Heart left ventricle (tissue), 16 donors: ENCODE measurements at regions not wholly inside any gene's neighbourhood (a gene's known extent, or its start where the extent isn't known, plus 50 kb on each side); places are given as distances from the start of the nearest gene placed in this dataset.

Source experiments
- ATAC-seq, 4 donors: fragments of 200-7000 bp; cut with Tn5 transposase; one replicate each; pipeline ENCODE4 v1.9.1; 2020 to 2022; ENCODE audit warnings: moderate library complexity in 4 of 4, mild to moderate bottlenecking in 3 of 4, moderate number of reproducible peaks in 1 of 4
- DNase-seq, 5 donors: peaks; one replicate each; pipeline ENCODE4 v3.0.0-alpha.2; 2020
- H3K27ac ChIP-seq, 12 donors: fragments of 200-600 bp; sonication (generic) in 4 of 12; one replicate each; pipeline versions ENCODE4 v1.5.0 to v1.8.0; 2016 to 2022; ENCODE audit warnings: mild to moderate bottlenecking in 2 of 12
- H3K27me3 ChIP-seq, 9 donors: fragments of 200-600 bp; sonication (generic) in 2 of 9; one replicate each; pipeline versions ENCODE4 v1.5.1 to v1.8.0; 2016 to 2022; ENCODE audit warnings: mild to moderate bottlenecking in 3 of 9
- H3K36me3 ChIP-seq, 9 donors: fragments of 200-600 bp; sonication (generic) in 2 of 9; one replicate each; pipeline versions ENCODE4 v1.5.0 to v1.8.0; 2018 to 2022; ENCODE audit warnings: mild to moderate bottlenecking in 2 of 9
- H3K4me1 ChIP-seq, 12 donors: fragments of 200-600 bp; sonication (generic) in 4 of 12; one replicate each; pipeline versions ENCODE4 v1.5.0 to v1.8.0; 2016 to 2022; ENCODE audit warnings: mild to moderate bottlenecking in 3 of 12
- H3K4me3 ChIP-seq, 12 donors: fragments of 200-600 bp; sonication (generic) in 4 of 12; one replicate each; pipeline versions ENCODE4 v1.5.0 to v1.8.0; 2017 to 2022; ENCODE audit warnings: mild to moderate bottlenecking in 9 of 12, moderate library complexity in 4 of 12
- H3K9me3 ChIP-seq, 12 donors: fragments of 200-600 bp; sonication (generic) in 4 of 12; one replicate each; pipeline versions ENCODE4 v1.5.0 to v1.8.0; 2016 to 2022; ENCODE audit warnings: mild to moderate bottlenecking in 1 of 12
- POLR2A ChIP-seq, 2 donors: fragments of 450-650 bp; IDR thresholded peaks; one replicate each; pipeline ENCODE4 v1.6.1; 2017; ENCODE audit warnings: antibody characterized with exemption in 2 of 2, mild to moderate bottlenecking in 2 of 2, moderate library complexity in 2 of 2
- WGBS, 4 donors: extraction: QIAGEN DNeasy Blood & Tissue Kit in 2 of 4; methylation state at CpG; one replicate each; pipeline versions ENCODE4 v1.1.5 to v1.1.7; 2013 to 2018; 5-methylcytosine and 5-hydroxymethylcytosine counted together
- intact Hi-C, 10 donors: fragments of 100-400 bp; cut with DNase I; formaldehyde crosslinking; loops; one replicate each; pipeline versions ENCODE4 v1.11.1 to v1.14.2; 2022
- TF ChIP-seq, protein P1 (sequence below), 12 donors: fragments of 200-600 bp; sonication (generic) in 4 of 12; IDR thresholded peaks; one replicate each; pipeline versions ENCODE4 v1.5.0 to v1.8.0; 2018 to 2022; ENCODE audit warnings: antibody characterized with exemption in 12 of 12, mild to moderate bottlenecking in 5 of 12
- donor health status: ischemic (EF 13 %, LVEDD 7.1; RV severe dilation, severe dysfunction).
- donor health status: healthy with polysubstance abuse.
- donor health status: DM: no; HTN: yes; CAD: no.
- donor health status: DM: no; HTN: no; CAD: no.
- donor health status: ischemic (EF 25% LVEDD 6.9; RV normal size, moderate dysfunction).
- donor health status: ischemic (EF 25% LVEDD 5.7; RV mildly dilated, moderate dysfunction).
- donor health status: healthy.
- donor health status: DM: yes; HTN: yes; CAD: no.
- donor health status: ischemic (EF 35%, LVEDD 5.7; RV mildly dilated, moderate dysfunction).
- donor health status: nonischemic (EF 11% LVEDD 7.7; RV severe dilation, severe dysfunction).
- donor health status: DM: yes; HTN: yes; CAD: no.
- donor health status: PGD.
- donor health status: ischemic (EF 29% LVEDD 5.4; RV normal size, mild dysfunction).
- donor health status: nonischemic (EF 23%, LVEDD 6.1; RV moderate dilation, normal function).

DNA sequence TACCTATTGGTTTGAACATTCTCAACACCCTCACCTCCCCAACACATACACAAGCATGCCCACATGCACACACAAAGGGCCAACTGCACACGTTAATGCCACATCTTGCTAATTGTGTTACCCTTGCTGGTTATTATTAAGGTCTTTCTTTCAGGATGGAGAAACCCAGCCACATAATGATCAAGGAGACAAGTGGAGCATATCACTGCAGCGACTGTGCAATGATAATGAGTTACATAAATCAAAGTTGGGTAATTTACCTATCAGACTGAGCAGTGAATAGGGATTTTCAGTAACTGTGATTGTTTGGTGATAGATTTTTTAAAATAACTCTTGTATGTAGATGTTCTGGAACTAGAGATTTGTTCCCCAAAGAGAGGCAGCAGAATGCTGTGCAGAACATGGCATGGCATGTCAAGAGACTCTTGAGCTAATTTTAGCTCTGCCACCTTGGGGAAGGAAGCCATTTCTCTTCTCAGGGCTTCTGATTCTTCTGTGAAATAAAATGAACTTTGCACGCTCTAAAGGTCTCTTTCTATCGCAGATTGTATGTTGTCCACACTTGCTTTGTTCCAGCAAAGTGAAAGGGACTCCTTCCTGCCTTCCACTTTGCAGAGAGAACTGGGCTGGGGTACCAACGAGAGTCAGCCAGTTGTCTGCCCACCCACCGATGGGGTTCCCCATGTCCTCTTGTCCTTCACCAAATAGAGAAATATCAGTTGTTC lies 126.0 kb upstream of the CAMK1G start:
- no peak for ATAC-seq

DNA sequence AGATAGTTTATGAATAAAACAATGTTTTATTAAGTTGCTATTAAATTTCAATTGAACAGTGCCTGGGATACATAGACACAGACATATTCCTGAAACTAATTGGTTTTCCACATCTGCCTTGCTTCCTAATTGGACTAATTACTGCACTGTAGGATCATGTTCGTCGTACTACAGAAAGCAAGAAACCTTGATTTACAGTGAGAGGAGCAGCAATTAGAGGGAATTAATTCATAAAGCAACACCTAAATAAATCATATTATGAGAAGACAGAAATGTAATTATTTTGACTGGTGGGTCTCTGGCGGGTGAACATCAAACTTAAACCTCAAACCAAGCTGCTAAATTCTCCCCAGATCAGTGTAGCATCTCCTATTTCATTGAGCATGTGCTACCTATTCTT lies 124.6 kb upstream of the CAMK1G start:
- Histone ChIP-seq H3K4me1 (no peaks in the 10 kb centered on the region), H3K36me3 (no peaks in the 10 kb centered on the region), H3K27me3 (no peaks in the 10 kb centered on the region), H3K27ac (no peak overlapping the region), H3K9me3 (peaks cover 0 to 21% (median 12%) of the 10 kb centered on the region in 12 donors), H3K4me3 (no peak overlapping the region)
- 68 to 93% (median 81%) methylated on average over 3 of the region's 3 CpGs for WGBS, 4 donors
- DNase-seq (no peak), ATAC-seq (no peak)
- intact Hi-C loops = no loop called here
- no peak for TF ChIP-seq POLR2A (IDR thresholded peaks at IDR 0.05)
- TF ChIP-seq, protein P1, sequence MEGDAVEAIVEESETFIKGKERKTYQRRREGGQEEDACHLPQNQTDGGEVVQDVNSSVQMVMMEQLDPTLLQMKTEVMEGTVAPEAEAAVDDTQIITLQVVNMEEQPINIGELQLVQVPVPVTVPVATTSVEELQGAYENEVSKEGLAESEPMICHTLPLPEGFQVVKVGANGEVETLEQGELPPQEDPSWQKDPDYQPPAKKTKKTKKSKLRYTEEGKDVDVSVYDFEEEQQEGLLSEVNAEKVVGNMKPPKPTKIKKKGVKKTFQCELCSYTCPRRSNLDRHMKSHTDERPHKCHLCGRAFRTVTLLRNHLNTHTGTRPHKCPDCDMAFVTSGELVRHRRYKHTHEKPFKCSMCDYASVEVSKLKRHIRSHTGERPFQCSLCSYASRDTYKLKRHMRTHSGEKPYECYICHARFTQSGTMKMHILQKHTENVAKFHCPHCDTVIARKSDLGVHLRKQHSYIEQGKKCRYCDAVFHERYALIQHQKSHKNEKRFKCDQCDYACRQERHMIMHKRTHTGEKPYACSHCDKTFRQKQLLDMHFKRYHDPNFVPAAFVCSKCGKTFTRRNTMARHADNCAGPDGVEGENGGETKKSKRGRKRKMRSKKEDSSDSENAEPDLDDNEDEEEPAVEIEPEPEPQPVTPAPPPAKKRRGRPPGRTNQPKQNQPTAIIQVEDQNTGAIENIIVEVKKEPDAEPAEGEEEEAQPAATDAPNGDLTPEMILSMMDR (IDR thresholded peaks at IDR 0.05) = no peak

More for the DNA sequence above, 126.0 kb upstream of the CAMK1G start:
- intact Hi-C loops = no loop called here
- H3K27me3 ChIP-seq = no peaks in the 10 kb centered on the region
- DNase-seq = no peak
- no peaks in the 10 kb centered on the region for H3K4me1 ChIP-seq
- H3K4me3 ChIP-seq = no peak overlapping the region
- H3K36me3 ChIP-seq = no peaks in the 10 kb centered on the region
- H3K27ac ChIP-seq = no peak overlapping the region
- no peak for TF ChIP-seq POLR2A (IDR thresholded peaks at IDR 0.05)
- TF ChIP-seq, protein P1 (IDR thresholded peaks at IDR 0.05) = no peak
- WGBS, 4 donors = 77 to 83% (median 80%) methylated on average over 6 of the region's 6 CpGs
- H3K9me3 ChIP-seq = peaks cover 0 to 17% (median 10%) of the 10 kb centered on the region in 12 donors

DNA sequence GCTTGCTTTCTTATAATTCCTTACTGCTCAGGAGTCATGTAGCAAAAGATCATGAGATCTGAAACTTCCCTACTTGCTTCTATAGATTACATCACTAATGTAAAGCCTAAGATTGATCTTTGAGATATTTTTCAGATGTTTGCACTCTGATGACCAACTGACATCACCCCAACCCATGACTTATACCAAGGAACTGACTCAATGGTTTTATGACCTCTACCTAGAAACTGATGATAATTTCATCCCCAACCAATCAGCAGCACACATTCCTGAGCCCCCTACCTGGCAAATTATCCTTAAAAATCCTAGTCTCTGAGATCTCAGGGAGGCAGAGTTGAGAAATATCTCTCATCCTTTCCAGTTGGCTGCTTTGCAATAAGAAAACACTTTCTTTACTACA lies 122.3 kb upstream of the CAMK1G start:
- ATAC-seq (no peak), DNase-seq (no peak)
- H3K4me1 ChIP-seq = no peaks in the 10 kb centered on the region
- peaks cover 0 to 21% (median 12%) of the 10 kb centered on the region in 12 donors for H3K9me3 ChIP-seq
- H3K4me3 ChIP-seq = no peak overlapping the region
- H3K27ac ChIP-seq = no peak overlapping the region
- H3K36me3 ChIP-seq = no peaks in the 10 kb centered on the region
- intact Hi-C loops = no loop called here
- TF ChIP-seq, protein P1 (IDR thresholded peaks at IDR 0.05) = no peak
- no peak for TF ChIP-seq POLR2A (IDR thresholded peaks at IDR 0.05)
- no peaks in the 10 kb centered on the region for H3K27me3 ChIP-seq

DNA sequence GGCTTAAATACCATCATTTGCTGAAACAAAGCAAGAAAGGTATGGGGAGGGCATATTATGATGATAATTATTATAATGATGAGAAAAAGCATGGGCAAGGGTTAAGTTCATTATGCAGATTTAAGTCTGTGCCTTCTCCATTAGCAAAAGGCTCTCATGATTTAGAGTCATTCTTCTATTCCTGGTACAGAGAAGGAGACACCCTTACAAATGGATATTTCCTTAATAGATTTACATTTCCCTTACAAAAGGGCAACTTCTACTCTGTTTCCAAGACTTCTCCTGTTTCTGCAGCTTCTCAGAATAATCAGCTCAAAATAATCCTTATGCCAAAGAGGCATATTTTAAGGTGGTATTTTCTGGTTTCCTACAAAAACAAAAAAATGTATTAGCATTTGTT lies 121.1 kb upstream of the CAMK1G start:
- ATAC-seq (no peak), DNase-seq (no peak)
- TF ChIP-seq, protein P1 (IDR thresholded peaks at IDR 0.05) = no peak
- TF ChIP-seq POLR2A (IDR thresholded peaks at IDR 0.05) = no peak
- intact Hi-C loops = no loop called here
- no peaks in the 10 kb centered on the region for H3K27me3 ChIP-seq
- H3K4me3 ChIP-seq = no peak overlapping the region
- H3K9me3 ChIP-seq = peaks cover 0 to 21% (median 12%) of the 10 kb centered on the region in 12 donors
- H3K4me1 ChIP-seq = no peaks in the 10 kb centered on the region
- no peak overlapping the region for H3K27ac ChIP-seq
- no peaks in the 10 kb centered on the region for H3K36me3 ChIP-seq
